Retinal pigment epithelial cell (primary cell): ENCODE measurements at regions not wholly inside any gene's neighbourhood (a gene's known extent, or its start where the extent isn't known, plus 50 kb on each side); places are given as distances from the start of the nearest gene placed in this dataset.

Experiments used
- DNase-seq: peaks from one replicate; pipeline ENCODE4 v3.0.0-alpha.2; 2010; ENCODE audit warnings: low read depth
- H3K4me3 ChIP-seq: 2 replicates; pipeline ENCODE4 v1.5.1; 2011; ENCODE audit warnings: mild to moderate bottlenecking, low read length, control low read depth, moderate library complexity
- TF ChIP-seq, protein P1 (sequence below): conservative IDR thresholded peaks from 2 replicates; pipeline ENCODE4 v1.5.1; 2011; ENCODE audit warnings: low read depth, low read length, control low read depth, inconsistent platforms

DNA sequence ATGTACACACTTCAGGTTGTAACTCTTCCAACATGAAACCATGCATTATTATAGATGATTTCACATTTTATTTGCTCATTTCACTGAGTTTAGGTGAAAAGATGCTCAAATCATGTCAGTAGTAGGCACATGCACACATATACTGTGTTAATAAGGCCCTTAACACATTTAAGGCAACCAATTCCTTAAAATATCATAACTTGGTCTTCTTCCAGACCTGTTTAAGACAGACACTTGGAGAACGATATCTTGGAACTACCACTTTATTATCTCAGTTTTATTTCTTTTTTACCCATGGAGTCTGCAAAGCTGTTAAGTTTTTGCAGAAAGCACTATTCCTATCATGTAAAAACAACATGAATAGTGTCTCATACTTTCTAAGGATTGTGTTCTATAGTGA lies 395.2 kb upstream of the MIR17HG start:
- no peak for DNase-seq
- TF ChIP-seq, protein P1, sequence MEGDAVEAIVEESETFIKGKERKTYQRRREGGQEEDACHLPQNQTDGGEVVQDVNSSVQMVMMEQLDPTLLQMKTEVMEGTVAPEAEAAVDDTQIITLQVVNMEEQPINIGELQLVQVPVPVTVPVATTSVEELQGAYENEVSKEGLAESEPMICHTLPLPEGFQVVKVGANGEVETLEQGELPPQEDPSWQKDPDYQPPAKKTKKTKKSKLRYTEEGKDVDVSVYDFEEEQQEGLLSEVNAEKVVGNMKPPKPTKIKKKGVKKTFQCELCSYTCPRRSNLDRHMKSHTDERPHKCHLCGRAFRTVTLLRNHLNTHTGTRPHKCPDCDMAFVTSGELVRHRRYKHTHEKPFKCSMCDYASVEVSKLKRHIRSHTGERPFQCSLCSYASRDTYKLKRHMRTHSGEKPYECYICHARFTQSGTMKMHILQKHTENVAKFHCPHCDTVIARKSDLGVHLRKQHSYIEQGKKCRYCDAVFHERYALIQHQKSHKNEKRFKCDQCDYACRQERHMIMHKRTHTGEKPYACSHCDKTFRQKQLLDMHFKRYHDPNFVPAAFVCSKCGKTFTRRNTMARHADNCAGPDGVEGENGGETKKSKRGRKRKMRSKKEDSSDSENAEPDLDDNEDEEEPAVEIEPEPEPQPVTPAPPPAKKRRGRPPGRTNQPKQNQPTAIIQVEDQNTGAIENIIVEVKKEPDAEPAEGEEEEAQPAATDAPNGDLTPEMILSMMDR, result no peak
- no peak overlapping the region for H3K4me3 ChIP-seq

DNA sequence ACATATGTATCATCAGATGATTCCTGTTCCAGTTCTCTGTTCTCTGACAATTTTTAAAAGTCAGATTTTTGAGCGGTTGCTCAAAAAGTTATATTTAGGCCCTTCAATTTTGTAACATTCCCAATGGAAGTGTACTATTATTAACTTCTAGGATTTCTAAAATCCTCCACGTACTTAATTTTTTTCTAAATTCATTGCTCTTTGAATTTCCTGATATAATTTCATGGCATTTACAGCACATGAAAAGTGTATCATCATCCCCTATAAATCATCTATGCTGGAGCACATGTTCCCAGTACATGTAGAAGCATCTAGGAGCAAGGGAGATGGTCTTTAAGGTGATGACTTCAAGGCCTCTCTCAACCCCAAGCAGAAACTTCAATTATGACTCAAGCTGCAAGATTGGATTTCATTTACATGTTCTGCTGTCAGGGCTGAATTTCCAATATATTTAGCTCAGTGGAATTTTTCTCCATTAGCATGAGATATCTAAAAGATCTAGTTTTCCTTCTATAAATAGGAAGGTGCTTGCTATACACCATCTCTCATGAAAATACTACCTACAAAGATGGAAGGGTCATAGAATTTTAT lies 392.8 kb upstream of the MIR17HG start:
- DNase-seq, result no peak
- H3K4me3 ChIP-seq, result no peak overlapping the region
- TF ChIP-seq, protein P1, result no peak

DNA sequence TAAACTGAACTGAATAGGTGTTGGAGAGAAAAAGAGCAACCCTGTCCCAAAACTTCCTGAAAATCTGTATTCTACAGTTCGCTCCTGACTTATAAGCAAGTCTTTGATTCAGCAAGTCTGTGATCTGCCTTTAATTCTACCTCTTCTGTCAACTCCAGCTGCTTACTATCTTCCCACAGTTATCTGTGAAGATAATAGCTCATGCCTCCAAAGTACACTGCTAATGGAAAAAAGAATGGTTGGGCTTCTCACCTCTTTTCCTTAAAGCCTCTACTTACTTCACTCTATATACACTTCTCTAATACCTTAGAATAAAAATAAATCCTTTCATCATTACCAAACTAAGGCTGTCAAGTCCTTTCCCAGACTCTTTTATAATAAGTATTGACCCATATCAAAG lies 391.5 kb upstream of the MIR17HG start:
- no peak overlapping the region for H3K4me3 ChIP-seq
- no peak for DNase-seq
- TF ChIP-seq, protein P1, result no peak

DNA sequence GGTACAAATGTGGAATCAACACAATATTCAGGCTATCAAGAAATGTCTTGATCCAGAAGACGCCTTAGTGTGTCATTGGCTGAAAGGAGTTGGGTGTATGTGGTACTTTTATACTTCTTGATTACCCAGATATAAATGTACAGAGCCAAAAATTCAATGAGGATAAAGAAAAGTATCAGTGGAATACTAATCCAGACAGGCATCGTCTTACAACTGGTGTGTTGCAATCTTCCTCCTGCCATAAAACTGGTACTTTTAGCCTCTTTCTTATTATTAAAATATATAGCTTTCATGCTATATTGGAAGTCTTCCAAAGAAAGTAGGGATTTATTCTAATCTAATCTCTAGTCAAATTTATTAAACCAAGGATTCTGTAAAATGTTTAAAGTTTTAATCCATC lies 388.6 kb upstream of the MIR17HG start:
- no peak overlapping the region for H3K4me3 ChIP-seq
- no peak for DNase-seq
- TF ChIP-seq, protein P1, result no peak

DNA sequence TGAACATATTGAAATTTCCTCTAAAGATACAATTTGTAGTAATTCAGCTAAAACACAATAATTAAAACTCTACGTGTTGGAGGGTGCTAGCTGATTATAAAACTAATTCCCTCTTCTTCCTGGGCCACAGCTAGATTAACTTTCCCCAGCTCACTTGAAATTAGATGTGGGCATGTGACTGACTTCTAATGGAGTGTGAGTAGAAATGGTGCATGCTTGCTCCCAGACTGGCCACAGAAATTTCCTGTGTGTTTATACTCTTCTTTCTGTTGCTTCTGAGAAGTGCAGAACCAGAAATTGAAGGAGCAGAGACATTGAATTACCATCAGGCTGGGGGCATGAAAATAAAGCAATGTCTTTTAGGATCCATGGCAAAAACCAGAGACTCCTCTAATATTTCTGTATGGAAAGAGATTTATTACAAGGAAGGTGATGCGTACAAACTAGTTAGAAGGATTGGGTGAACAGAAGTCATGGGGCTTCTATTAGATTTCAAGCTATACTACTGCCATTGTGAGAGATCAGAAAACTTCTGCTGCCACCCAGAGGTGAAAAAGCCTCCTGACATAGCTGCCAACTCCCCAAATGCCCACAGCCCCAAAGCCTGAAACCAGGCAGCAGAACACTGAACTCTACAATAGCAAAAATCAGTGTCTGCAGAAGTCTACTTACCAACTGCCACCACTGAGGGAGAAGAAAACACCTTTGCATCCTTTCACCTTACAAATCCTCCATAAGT lies 379.2 kb upstream of the MIR17HG start:
- no peak for DNase-seq
- no peak overlapping the region for H3K4me3 ChIP-seq
- TF ChIP-seq, protein P1, result peak; percentile 70

GRCh38 chr13:90974249-90974975 lies 373.1 kb upstream of the MIR17HG start:
- TF ChIP-seq, protein P1, result no peak
- no peak overlapping the region for H3K4me3 ChIP-seq
- DNase-seq, result no peak
